ENCODE measurements at regions not wholly inside any gene's neighbourhood (a gene's known extent, or its start where the extent isn't known, plus 50 kb on each side); places are given as distances from the start of the nearest gene placed in this dataset.
A peak's percentile ranks its signal among the peaks of the same experiment; 100 is the strongest.
"Not testable (repeated sequence)": the region's sequence is repeated elsewhere in the genome, so short reads cannot be mapped to it uniquely, and the experiment has no call there.

DNA sequence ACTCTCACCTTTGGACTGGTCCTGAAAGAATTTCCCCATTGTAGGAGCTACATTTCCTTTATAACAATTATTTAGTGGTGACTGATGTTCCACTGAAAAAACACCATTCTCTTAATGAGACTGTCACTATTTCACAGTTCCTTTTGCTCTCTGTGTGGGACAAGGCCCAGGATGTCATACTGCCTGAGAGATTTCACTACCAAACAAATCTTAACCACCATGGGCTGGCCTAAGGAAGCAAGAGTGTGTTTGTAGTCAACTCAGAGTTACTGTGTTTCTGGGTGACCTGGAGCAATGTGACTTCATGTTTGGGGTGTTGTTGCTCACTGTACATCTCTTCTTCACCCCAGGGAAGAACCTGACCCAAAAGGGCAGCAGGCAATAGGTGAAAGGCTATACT, 50.1 kb upstream of the ZNF608 start:
- DNase-seq (ENCODE audit: low read depth in 4 of 4, low spot score in 3 of 4), result no peak

DNA sequence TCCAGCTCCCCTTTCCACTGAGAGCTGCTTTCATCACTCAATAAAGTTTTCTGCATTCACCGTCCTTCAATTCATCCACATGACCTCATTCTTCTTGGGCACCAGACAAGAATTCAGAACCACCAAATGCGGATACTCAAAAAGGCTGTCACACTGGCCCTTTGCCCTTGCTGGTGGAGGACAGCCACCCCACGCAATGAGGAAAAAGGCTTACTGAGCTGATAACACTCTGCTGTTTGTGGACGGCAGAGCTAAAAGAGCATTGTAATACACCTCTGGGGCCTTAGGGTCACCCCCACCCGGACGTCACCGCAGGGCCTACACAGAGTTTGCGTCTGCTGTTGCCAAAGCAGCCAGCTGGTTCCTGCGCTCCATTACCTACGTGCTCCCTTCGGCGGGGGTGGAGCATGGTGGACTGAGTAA, 51.2 kb upstream of the ZNF608 start:
- DNase-seq (ENCODE audit: low read depth in 4 of 4, low spot score in 3 of 4), result no peak

DNA sequence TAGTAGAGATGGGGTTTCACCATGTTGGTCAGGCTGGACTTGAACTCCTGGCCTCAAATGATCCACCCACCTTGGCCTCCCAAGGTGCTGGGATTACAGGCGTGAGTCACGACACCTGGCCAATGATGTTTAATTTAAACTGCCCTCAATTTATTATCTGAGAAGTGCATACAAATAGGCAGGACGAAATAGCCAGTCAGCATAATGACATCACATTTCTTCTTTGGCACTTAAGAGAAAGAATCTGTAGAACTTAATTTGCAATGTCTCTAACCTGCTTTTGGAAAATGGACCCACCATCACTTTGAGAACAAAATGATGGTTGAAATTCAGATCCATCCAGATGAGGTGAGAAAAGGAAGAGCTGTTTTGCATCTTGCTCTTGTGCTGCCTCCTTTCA, 52.5 kb upstream of the ZNF608 start:
- DNase-seq (ENCODE audit: low read depth in 4 of 4, low spot score in 3 of 4), result no peak

DNA sequence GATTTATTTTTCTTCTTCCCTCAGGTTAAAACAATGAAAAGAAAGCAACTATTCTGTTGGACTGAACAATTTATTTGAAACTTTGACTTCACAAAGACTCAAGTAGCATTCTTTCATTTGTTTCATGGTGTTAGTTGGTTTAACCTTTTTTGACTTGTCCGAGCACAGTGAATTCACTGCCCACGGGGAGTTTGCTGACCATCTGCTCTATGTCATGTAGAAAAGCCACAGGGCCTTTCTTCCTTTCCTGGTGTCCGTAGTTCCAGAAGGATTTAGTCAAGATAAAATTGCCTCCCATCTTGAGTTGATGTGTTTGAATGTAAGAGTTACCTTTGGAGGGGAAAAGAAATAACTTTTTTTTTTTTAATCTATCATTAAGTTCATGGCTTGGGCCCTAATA, 55.1 kb upstream of the ZNF608 start:
- DNase-seq (ENCODE audit: low read depth in 4 of 4, low spot score in 3 of 4), result no peak

DNA sequence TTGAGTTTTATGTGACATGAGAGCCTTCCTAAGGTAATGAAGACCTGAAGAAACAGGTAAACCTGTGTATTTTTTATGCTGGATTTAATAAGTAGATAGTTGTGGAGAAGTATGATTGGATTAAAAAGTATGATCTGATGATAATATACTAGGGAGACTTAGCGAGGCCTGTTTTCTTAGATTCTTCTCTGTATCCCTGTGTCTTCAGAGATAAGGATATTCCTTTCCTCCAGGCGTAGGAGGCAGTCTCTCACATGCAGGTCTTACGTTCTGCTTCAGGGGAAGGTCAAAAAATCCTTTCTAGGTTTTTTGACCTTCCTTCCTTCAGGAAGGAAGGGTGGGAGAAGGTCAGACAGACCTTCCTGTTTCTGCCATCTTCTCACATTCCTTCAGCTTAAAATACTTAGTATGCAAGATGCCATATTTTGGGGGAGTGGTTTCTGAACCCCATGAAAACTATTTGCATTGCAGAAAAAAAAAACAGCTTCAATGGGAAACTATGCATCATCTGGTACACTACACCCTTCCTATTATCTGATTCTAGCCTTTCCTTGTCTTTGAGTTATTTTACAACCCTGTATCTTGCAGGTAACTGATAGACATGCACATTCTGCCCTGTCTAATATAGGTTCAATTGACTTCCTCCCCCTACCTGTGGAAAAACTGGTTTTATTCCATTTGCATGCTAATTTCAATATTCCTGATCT, 57.3 kb upstream of the ZNF608 start:
- no peak for DNase-seq (ENCODE audit: low read depth in 4 of 4, low spot score in 3 of 4)

DNA sequence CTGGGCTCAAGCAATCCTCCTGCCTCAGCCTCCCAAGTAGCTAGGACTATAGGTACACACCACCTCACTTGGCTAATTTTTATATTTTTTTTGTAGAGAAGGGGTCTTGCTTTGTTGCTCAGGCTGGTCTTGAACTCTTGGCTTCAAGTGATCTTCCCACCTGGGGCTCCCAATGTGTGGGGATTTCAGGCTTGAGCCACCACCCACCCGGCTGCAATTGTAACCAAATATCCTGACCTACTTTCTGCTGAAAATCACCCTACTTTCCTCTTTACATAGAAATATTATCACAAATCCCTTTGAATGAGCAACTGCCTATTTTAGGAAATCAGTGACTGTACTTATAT, 59.6 kb upstream of the ZNF608 start:
- DNase-seq (ENCODE audit: low read depth in 4 of 4, low spot score in 3 of 4), result no peak

DNA sequence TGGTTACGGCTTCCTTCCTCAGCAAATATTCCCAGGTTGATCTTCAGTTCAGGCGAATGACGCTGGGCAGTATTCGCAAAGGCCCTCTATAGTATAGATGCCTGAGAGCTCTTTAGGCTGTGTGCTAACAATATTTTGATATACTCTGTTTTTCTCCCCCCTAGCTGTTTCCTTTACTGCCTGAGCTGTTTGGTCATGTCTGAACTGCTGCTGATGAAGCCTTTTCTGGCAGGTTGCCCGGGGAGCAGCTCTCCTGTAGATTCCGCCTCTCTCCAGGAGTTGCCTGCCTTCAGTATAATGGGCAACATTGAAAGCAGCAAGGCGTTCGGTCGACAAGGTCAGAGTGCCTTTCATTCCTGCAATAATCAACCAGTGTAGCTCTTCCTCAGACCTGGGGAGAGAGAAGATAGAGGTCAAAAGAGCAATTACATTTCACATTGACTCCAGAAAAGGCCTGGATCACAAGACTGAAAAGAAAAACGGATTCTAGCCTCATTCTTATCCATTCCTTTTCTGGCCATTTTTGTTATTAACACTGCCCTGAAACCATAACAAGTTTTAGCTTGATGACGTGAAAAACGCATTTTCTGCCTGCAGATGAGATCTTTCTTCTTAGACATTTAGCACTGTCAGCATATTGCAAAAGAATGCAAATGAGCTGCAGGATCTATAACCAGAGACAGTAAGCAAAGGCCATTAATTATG, 60.1 kb upstream of the ZNF608 start:
- DNase-seq (ENCODE audit: low read depth in 4 of 4, low spot score in 3 of 4), result peak; percentile 83 to 92 (median 86)

DNA sequence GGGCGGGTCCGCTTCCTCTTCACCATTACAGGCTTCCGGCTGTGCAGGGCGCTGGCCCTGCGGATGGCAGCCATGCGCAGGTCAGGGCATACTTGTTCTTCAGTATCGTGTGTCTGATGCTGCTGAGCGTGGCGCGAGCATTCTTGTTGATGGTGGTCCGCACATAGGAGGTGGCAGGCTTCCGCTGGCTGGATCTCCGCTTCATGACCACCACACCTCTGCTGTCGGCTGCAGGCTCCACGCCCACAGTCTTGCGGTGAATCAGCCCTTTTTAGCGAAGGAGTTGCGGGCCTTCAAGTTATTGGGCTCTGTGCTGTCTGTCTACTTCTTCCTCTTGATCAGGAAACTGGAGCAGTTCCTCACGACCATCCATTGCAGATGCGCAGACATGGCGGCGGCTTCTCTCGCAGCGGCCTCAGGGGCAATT, 62.4 kb upstream of the ZNF608 start:
- no peak for DNase-seq (ENCODE audit: low read depth in 4 of 4, low spot score in 3 of 4)

DNA sequence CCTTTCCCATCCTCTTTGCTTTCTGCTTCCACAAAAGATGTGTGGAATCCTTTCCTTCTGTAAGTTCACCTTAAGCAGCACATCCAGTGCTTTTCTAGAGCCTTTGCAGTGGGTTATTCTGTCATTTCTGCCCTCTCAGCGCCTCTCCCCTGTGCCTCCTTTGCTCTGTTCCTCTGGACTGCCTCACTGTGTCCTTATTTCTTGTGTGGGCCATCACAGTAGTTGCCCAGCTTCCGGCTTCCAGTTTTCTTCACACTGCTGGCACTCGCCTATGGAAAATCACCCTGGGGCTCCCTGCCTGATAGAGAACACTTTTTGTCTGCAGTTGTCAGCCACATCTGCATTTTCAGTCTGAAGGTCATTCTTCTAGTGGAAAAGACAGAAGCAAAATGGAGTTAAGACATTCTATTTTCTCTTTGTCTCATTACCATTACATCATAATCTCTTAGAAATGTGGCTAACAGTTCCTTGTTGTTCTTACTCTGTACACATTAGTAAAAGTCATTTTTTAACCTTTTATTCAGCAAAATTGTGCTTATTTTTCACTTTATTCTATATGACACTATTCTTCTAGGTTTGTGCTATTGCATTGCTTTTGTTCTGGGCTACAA, 64.1 kb upstream of the ZNF608 start:
- no peak for DNase-seq (ENCODE audit: low read depth in 4 of 4, low spot score in 3 of 4)

DNA sequence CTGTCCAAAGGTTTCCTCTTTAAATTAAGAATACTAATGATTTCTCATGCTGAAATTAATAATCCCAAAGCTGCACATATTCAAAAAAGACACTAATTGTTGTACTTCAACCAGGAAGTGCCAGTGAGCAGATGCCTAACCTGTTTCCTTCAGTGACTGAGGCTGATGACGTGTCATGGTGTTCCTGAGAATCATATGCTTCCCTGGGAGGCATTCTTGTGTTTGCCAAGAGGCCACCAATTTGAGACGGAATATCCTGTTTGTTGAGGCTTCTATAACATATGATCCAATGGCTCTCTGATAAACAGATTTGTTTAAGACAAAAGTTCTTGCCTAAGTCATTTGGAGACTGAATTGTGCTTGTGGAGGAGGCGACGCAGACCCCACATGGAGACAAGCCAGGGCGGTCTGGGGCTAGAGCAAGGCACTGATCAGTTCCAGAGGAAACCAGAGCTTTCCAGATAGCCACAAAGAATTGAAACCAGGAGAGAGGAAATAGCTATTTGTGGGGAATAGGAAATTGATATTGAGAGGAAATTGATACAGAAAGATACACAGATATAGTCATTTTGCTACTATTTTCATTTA, 66.4 kb upstream of the ZNF608 start:
- no peak for DNase-seq (ENCODE audit: low read depth in 4 of 4, low spot score in 3 of 4)

DNA sequence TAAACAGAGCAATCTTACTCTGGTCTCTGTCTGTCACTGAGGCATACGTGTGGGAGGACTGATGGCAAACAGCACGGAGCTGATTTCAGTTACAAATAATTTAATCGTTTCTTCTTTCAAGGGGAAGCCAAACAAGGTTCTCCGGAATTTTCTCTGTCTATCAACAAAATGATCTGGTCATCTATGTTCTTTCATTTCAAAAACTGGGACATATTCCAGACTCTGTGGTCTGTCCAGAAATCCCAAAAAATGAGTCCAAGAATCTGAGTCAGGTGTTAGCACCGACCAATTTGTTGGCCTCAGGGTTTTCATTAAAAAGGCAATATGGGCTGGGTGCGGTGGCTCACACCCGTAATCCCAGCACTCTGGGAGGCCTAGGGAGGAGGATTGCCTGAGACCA, 69.9 kb upstream of the ZNF608 start:
- DNase-seq (ENCODE audit: low read depth in 4 of 4, low spot score in 3 of 4), result no peak

DNA sequence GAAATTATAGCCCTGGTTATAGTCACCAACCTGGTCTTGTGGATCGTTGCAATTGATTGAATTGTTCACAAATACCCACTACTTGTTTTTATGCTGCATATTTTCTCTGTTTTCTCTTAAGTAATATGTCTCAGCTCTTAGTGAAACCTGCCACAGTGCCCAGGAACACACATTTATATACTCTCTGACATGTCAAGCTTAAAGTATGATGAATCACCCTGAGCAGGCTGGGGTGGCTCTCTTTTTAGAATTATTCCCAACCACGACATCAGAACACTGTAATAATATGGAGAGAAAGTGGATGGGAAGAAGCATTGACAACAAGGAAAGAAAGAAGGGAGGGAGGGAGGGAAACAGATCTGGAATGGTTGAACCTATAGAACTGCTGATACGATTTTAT, 72.8 kb upstream of the ZNF608 start:
- DNase-seq (ENCODE audit: low read depth in 4 of 4, low spot score in 3 of 4), result no peak

DNA sequence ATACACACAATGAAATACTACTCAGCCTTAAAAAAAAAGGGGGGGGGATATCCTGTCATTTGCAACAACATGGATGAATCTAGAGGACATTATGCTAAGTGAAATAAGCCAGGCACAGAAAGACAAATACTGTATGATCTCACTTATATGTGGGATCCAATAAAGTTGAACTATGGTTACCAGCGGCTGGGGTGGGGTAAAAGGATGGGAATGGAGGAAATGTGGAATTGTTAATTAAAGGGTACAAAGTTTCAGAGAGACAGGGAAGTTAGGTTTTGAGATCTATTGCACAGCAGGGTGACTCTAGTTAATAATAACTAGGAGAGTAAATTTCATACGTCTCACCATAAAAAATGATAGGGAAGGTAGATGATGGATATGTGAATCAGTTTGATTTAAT, 76.2 kb upstream of the ZNF608 start:
- no peak for DNase-seq (ENCODE audit: low read depth in 4 of 4, low spot score in 3 of 4)

DNA sequence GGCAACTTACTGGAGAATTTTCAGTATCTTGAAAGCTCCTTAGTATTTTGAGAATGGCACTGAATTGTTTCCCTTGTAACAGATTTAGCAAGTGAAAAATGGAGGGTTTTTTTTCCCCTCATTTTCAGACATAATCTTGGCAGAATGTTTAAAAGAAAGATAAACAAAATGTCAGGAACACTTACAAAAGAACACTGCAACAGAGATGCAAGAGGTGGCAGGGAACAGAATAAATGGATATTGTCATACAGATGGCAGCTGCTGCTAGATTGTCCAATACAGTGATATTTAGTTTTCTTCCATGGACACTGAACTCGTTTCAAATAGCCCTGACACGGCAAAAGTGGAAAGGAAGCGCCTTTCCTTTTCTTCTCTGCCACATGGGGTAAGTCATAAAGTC, 76.9 kb upstream of the ZNF608 start:
- no peak for DNase-seq (ENCODE audit: low read depth in 4 of 4, low spot score in 3 of 4)

DNA sequence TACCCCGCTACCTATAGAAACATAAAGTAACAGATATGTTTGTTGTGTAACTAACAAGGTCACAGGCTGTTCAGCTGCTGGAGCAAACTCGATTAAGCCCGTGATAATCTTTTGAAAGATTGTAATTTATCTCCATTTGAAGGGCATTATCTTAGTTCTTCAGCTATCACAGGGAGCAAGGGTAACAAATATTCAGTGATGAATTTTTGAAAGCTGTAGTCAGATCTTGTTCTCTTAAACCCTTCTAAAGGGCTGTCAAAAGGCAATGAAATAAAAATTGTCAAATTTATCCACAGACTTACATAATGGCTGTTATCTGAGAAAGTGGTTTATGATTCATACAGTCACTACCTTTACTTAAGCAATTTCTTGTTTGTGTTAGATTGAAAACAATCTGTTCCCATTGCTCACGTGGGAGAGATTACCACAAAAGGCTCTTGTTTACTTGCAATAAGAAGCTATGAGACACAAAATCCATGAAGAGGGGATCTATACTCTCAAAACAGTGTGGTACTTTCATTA, 78.3 kb upstream of the ZNF608 start:
- no peak for DNase-seq (ENCODE audit: low read depth in 4 of 4, low spot score in 3 of 4)

DNA sequence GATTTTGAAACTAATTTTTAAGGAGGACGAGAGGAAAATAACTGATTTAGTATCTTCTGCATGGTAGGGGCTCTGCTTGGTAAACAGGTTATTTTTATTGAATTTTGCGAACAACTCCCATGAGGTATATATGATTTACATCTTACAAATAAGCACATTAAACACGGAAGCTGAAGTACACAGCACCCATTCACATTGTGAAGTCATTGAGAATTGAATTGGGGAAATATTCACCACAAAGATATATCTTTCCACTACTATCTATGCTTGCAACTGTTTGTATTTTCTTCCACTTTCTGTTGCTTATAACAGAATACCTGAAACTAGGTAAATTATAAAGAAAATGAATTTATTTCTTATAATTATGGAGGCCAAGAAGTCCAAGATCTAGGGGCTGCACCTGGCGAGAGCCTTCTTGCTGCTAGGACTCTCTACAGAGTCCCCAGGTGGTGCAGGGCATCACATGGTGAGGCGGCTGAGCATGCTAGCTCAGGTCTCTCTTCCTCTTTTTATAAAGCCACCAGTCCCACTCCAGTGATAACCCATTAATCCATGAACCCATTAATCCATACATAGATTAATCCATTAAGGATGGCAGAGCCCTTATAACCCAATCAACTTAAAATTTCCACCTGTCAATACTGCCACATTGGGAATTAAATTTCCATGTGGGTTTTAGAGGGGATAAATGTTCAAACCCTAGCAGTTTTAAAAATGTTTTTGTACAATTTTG, 79.0 kb upstream of the ZNF608 start:
- DNase-seq (ENCODE audit: low read depth in 4 of 4, low spot score in 3 of 4), result no peak

DNA sequence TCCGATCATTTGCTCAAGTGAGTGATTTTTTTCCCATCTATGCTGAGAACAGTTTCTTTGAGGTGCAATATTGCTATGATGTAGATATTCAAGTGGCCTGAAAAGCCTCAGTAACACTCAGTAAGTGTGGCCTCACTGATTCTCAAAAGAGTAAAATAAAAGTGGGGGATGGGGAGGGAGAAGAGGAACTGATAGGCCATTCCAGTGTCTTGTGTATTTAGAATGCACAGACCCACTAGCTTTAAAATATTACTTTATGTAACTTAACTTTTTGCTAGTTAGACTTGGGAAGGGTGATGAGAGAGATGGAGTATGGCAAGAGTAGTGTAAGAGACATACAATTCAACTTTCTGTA, 79.5 kb upstream of the ZNF608 start:
- DNase-seq (ENCODE audit: low read depth in 4 of 4, low spot score in 3 of 4), result no peak

DNA sequence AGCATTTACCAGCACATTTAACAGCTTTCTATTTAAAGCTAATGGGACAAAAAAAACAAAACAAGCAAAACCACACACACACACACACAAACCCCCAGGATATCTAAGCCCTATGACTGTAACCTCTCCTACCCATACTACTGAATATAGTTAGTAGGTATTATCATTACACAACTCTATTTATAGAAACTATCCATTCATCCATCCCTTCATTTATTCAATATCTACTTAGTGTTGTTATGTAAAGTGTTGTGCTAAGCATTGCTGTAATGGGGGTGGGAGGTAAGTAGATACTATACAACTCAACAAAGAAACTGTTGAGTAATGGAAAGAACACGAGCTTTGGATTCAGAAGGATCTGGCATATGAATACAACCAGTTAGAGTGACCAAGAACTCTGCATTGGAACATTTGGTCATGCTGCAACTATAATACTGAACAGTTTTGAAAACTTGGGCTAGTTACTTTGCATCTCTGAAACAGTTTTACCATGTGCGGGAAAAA, 82.3 kb upstream of the ZNF608 start:
- DNase-seq (ENCODE audit: low read depth in 4 of 4, low spot score in 3 of 4), result no peak

DNA sequence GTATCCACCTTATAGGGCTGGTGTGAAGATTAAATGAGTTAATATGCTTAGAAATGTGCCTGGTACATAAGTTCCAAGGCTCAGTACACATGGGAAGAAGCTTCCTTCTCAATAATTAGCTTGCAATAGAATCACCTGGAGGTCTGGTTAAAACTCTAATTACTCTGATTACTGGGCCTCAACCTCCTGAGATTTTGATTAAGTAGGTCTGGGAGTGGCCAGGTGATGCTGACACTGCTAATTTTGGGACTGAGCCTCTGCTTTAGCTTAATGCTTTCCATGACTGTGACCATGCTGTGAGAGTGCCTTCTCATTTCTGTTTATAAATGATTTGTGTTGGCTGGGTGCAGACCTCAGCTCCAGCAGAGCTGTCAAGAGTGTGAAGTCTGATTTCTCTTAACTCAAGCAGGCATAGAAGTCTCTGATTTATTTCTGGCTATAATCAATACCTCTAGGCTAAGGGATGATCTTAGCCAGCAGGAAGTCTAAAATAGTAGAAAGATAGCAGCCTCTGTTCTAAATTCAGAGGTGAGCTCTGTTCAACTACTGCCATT, 85.3 kb upstream of the ZNF608 start:
- no peak for DNase-seq (ENCODE audit: low read depth in 4 of 4, low spot score in 3 of 4)

DNA sequence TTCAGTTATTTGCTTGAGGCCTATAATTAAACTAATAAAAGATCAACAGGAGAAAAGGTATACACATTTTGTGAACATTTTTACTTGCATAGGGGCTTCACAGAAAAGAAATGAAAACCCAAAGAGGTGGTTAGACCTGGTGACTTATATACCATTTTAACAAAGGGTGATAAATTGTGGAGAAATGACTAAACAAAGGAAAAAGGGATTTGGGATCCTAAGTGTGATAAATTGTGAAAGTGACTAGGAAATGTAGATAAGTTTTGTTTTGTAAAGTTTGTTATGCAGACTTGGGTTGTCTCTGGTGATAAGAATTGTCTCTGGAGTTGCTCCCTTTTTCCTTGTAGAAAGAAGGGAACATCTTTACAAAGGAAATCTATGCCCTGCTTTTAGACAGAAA, 86.1 kb upstream of the ZNF608 start:
- no peak for DNase-seq (ENCODE audit: low read depth in 4 of 4, low spot score in 3 of 4)

DNA sequence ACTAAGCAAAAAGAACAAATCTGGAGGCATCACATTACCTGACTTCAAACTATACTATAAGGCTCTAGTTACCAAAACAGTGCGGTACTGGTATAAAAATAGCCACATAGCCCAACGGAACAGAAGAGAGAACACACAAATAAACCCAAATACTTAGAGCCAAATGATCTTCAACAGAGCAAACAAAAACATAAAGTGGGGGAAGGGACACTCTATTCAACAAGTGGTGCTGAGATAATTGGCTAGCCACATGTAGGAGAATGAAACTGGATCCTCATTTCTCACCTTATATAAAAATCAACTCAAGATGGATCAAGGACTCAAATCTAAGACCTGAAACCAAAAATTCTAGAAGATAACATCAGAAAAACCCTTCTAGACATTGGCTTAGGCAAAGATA, 89.9 kb upstream of the ZNF608 start:
- not testable (repeated sequence) for DNase-seq (ENCODE audit: low read depth in 4 of 4, low spot score in 3 of 4)
